ENCODE measurements at regions not wholly inside any gene's neighbourhood (a gene's known extent, or its start where the extent isn't known, plus 50 kb on each side); places are given as distances from the start of the nearest gene placed in this dataset.

- TF ChIP-seq BHLHE40 (IDR thresholded peaks at IDR 0.05; ENCODE audit: low read depth, low read length) (no peak), RAD21 (IDR thresholded peaks at IDR 0.05; ENCODE audit: low read length) (no peak), MAZ (IDR thresholded peaks at IDR 0.05; ENCODE audit: borderline replicate concordance, low read depth, low read length) (no peak), SMC3 (IDR thresholded peaks at IDR 0.05; ENCODE audit: low read depth, low read length) (no peak), MXI1 (IDR thresholded peaks at IDR 0.05; ENCODE audit: borderline replicate concordance, low read depth, low read length) (no peak), POLR2A (IDR thresholded peaks at IDR 0.05; ENCODE audit: low read depth, low read length) (no peak), RCOR1 (IDR thresholded peaks at IDR 0.05; ENCODE audit: insufficient replicate concordance, low read length) (no peak), MAFK (IDR thresholded peaks at IDR 0.05; ENCODE audit: low read depth, low read length) (peak; percentile 64), RFX5 (IDR thresholded peaks at IDR 0.05; ENCODE audit: low read depth, low read length) (no peak), NFE2L2 (IDR thresholded peaks at IDR 0.05; ENCODE audit: low read depth, low read length) (no peak)
- TF ChIP-seq, protein P1, sequence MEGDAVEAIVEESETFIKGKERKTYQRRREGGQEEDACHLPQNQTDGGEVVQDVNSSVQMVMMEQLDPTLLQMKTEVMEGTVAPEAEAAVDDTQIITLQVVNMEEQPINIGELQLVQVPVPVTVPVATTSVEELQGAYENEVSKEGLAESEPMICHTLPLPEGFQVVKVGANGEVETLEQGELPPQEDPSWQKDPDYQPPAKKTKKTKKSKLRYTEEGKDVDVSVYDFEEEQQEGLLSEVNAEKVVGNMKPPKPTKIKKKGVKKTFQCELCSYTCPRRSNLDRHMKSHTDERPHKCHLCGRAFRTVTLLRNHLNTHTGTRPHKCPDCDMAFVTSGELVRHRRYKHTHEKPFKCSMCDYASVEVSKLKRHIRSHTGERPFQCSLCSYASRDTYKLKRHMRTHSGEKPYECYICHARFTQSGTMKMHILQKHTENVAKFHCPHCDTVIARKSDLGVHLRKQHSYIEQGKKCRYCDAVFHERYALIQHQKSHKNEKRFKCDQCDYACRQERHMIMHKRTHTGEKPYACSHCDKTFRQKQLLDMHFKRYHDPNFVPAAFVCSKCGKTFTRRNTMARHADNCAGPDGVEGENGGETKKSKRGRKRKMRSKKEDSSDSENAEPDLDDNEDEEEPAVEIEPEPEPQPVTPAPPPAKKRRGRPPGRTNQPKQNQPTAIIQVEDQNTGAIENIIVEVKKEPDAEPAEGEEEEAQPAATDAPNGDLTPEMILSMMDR (conservative IDR thresholded peaks at IDR 0.05; ENCODE audit: low read depth, low read length), result no peak
- TF ChIP-seq, protein P2, sequence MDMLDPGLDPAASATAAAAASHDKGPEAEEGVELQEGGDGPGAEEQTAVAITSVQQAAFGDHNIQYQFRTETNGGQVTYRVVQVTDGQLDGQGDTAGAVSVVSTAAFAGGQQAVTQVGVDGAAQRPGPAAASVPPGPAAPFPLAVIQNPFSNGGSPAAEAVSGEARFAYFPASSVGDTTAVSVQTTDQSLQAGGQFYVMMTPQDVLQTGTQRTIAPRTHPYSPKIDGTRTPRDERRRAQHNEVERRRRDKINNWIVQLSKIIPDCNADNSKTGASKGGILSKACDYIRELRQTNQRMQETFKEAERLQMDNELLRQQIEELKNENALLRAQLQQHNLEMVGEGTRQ (IDR thresholded peaks at IDR 0.05; ENCODE audit: low read depth, low read length), result no peak
These were observed 198.5 kb upstream of the EYA4 start for GRCh38 chr6:133042550-133043120.

Data from IMR-90 (cell line).